ENCODE measurements at regions not wholly inside any gene's neighbourhood (a gene's known extent, or its start where the extent isn't known, plus 50 kb on each side); places are given as distances from the start of the nearest gene placed in this dataset.

GRCh38 chr1:78715181-78715661 is 65.6 kb downstream of the IFI44 start:
- H3K9me3 ChIP-seq (ENCODE audit: insufficient read depth, low read depth): no peaks in the 10 kb centered on the region
- no peak for TF ChIP-seq EZH2 (IDR thresholded peaks at IDR 0.05; ENCODE audit: low read depth)
- TF ChIP-seq CTCF (conservative IDR thresholded peaks at IDR 0.05): no peak
- DNase-seq: no peak
- no peaks in the 10 kb centered on the region for H4K20me1 ChIP-seq (ENCODE audit: insufficient read depth)
- no peaks in the 10 kb centered on the region for H3F3A ChIP-seq (ENCODE audit: insufficient read depth, low read depth)
- ChIA-PET CTCF (no interaction called here), POLR2A (ENCODE audit: unreplicated experiment) (no interaction called here)
- no peak overlapping the region for H3K4me2 ChIP-seq
- no TSS peak for BruUV-seq (replicated peaks)
- H3K4me3 ChIP-seq: no peak overlapping the region
- H3K9me2 ChIP-seq (ENCODE audit: insufficient read depth): no peaks in the 10 kb centered on the region
- H3K79me2 ChIP-seq (ENCODE audit: low read depth): no peaks in the 10 kb centered on the region
- H3K36me3 ChIP-seq (ENCODE audit: low read depth): no peaks in the 10 kb centered on the region
- no peak overlapping the region for H3K27ac ChIP-seq
- H3K27me3 ChIP-seq (ENCODE audit: insufficient read depth, low read depth): no peaks in the 10 kb centered on the region
- H3K4me1 ChIP-seq (replicated peaks; ENCODE audit: insufficient read depth): no peaks in the 10 kb centered on the region
- no peak overlapping the region for H2AFZ ChIP-seq
- intact Hi-C loops (cut with micrococcal nuclease; ENCODE audit: unreplicated experiment): no loop called here

- no peak for DNase-seq
- no peak overlapping the region for H2AFZ ChIP-seq
- no peaks in the 10 kb centered on the region for H4K20me1 ChIP-seq (ENCODE audit: insufficient read depth)
- no peaks in the 10 kb centered on the region for H3K79me2 ChIP-seq (ENCODE audit: low read depth)
- no peaks in the 10 kb centered on the region for H3K27me3 ChIP-seq (ENCODE audit: insufficient read depth, low read depth)
- H3K9me3 ChIP-seq (ENCODE audit: insufficient read depth, low read depth): no peaks in the 10 kb centered on the region
- ChIA-PET CTCF (no interaction called here), POLR2A (ENCODE audit: unreplicated experiment) (no interaction called here)
- H3K9me2 ChIP-seq (ENCODE audit: insufficient read depth): no peaks in the 10 kb centered on the region
- no TSS peak for BruUV-seq (replicated peaks)
- no peaks in the 10 kb centered on the region for H3F3A ChIP-seq (ENCODE audit: insufficient read depth, low read depth)
- H3K36me3 ChIP-seq (ENCODE audit: low read depth): no peaks in the 10 kb centered on the region
- H3K4me3 ChIP-seq: no peak overlapping the region
- no peak overlapping the region for H3K4me2 ChIP-seq
- no peaks in the 10 kb centered on the region for H3K4me1 ChIP-seq (replicated peaks; ENCODE audit: insufficient read depth)
- TF ChIP-seq CTCF (conservative IDR thresholded peaks at IDR 0.05) (no peak), EZH2 (IDR thresholded peaks at IDR 0.05; ENCODE audit: low read depth) (no peak)
- H3K27ac ChIP-seq: no peak overlapping the region
- intact Hi-C loops (cut with micrococcal nuclease; ENCODE audit: unreplicated experiment): no loop called here
These were observed 66.6 kb downstream of the IFI44 start for GRCh38 chr1:78716186-78716585.

GRCh38 chr1:78718566-78718965 is 68.9 kb downstream of the IFI44 start:
- H2AFZ ChIP-seq: no peak overlapping the region; the same call in 1 of the 2 replicates
- no TSS peak for BruUV-seq (replicated peaks)

More at GRCh38 chr1:78718566-78718965, 68.9 kb downstream of the IFI44 start:
- Histone ChIP-seq H3K27me3 (ENCODE audit: insufficient read depth, low read depth) (no peaks in the 10 kb centered on the region), H3K9me2 (ENCODE audit: insufficient read depth) (no peaks in the 10 kb centered on the region), H3K27ac (no peak overlapping the region), H3K9me3 (ENCODE audit: insufficient read depth, low read depth) (no peaks in the 10 kb centered on the region), H3K79me2 (ENCODE audit: low read depth) (no peaks in the 10 kb centered on the region), H3K4me3 (no peak overlapping the region), H4K20me1 (ENCODE audit: insufficient read depth) (no peaks in the 10 kb centered on the region), H3K36me3 (ENCODE audit: low read depth) (no peaks in the 10 kb centered on the region), H3K4me2 (no peak overlapping the region), H3F3A (ENCODE audit: insufficient read depth, low read depth) (no peaks in the 10 kb centered on the region), H3K4me1 (replicated peaks; ENCODE audit: insufficient read depth) (no peaks in the 10 kb centered on the region)
- ChIA-PET CTCF (no interaction called here), POLR2A (ENCODE audit: unreplicated experiment) (no interaction called here)
- TF ChIP-seq EZH2 (IDR thresholded peaks at IDR 0.05; ENCODE audit: low read depth) (no peak), CTCF (conservative IDR thresholded peaks at IDR 0.05) (no peak)
- intact Hi-C loops (cut with micrococcal nuclease; ENCODE audit: unreplicated experiment): no loop called here
- no peak for DNase-seq
